ENCODE measurements at regions not wholly inside any gene's neighbourhood (a gene's known extent, or its start where the extent isn't known, plus 50 kb on each side); places are given as distances from the start of the nearest gene placed in this dataset.

DNA sequence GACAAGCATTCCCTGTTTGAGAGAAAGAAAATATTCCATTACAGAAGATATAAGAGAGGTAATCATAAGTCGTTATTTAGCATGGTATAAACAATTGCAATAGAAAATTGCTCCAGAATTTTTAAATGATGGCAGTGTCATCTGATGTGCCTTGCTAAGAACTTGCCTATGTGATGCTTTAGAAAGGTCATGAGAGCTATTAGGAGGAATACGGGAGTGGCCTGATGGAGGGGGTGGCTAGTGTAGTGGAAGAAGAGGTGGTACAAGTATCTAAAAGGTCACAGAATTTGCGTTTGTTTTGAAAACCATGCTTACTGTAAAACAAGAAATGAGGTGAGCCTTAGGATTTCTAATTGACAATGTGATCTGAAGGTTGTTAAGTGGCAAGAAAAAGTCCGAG is 550.0 kb downstream of the TMX3 start:
- TF ChIP-seq, protein P1, sequence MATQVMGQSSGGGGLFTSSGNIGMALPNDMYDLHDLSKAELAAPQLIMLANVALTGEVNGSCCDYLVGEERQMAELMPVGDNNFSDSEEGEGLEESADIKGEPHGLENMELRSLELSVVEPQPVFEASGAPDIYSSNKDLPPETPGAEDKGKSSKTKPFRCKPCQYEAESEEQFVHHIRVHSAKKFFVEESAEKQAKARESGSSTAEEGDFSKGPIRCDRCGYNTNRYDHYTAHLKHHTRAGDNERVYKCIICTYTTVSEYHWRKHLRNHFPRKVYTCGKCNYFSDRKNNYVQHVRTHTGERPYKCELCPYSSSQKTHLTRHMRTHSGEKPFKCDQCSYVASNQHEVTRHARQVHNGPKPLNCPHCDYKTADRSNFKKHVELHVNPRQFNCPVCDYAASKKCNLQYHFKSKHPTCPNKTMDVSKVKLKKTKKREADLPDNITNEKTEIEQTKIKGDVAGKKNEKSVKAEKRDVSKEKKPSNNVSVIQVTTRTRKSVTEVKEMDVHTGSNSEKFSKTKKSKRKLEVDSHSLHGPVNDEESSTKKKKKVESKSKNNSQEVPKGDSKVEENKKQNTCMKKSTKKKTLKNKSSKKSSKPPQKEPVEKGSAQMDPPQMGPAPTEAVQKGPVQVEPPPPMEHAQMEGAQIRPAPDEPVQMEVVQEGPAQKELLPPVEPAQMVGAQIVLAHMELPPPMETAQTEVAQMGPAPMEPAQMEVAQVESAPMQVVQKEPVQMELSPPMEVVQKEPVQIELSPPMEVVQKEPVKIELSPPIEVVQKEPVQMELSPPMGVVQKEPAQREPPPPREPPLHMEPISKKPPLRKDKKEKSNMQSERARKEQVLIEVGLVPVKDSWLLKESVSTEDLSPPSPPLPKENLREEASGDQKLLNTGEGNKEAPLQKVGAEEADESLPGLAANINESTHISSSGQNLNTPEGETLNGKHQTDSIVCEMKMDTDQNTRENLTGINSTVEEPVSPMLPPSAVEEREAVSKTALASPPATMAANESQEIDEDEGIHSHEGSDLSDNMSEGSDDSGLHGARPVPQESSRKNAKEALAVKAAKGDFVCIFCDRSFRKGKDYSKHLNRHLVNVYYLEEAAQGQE (IDR thresholded peaks at IDR 0.05): no peak
- TF ChIP-seq, protein P2, sequence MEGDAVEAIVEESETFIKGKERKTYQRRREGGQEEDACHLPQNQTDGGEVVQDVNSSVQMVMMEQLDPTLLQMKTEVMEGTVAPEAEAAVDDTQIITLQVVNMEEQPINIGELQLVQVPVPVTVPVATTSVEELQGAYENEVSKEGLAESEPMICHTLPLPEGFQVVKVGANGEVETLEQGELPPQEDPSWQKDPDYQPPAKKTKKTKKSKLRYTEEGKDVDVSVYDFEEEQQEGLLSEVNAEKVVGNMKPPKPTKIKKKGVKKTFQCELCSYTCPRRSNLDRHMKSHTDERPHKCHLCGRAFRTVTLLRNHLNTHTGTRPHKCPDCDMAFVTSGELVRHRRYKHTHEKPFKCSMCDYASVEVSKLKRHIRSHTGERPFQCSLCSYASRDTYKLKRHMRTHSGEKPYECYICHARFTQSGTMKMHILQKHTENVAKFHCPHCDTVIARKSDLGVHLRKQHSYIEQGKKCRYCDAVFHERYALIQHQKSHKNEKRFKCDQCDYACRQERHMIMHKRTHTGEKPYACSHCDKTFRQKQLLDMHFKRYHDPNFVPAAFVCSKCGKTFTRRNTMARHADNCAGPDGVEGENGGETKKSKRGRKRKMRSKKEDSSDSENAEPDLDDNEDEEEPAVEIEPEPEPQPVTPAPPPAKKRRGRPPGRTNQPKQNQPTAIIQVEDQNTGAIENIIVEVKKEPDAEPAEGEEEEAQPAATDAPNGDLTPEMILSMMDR (IDR thresholded peaks at IDR 0.05; ENCODE audit: low read depth, low read length, missing input control): no peak
- no peak for TF ChIP-seq GABPA (IDR thresholded peaks at IDR 0.05 in 1 of 2, conservative IDR thresholded peaks at IDR 0.05 in 1 of 2)
- no peak for TF ChIP-seq TAF1 (conservative IDR thresholded peaks at IDR 0.05)
- TF ChIP-seq, protein P3, sequence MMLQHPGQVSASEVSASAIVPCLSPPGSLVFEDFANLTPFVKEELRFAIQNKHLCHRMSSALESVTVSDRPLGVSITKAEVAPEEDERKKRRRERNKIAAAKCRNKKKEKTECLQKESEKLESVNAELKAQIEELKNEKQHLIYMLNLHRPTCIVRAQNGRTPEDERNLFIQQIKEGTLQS (IDR thresholded peaks at IDR 0.05): no peak
- no peak for TF ChIP-seq RAD21 (IDR thresholded peaks at IDR 0.05)
- TF ChIP-seq, protein P4, sequence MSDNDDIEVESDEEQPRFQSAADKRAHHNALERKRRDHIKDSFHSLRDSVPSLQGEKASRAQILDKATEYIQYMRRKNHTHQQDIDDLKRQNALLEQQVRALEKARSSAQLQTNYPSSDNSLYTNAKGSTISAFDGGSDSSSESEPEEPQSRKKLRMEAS (IDR thresholded peaks at IDR 0.05): no peak
- no peak for TF ChIP-seq SP1 (IDR thresholded peaks at IDR 0.05)

Data from liver (tissue), 3 donors.